HEK293 (cell line): ENCODE measurements at regions not wholly inside any gene's neighbourhood (a gene's known extent, or its start where the extent isn't known, plus 50 kb on each side); places are given as distances from the start of the nearest gene placed in this dataset.

Experiments
- FEZF1 ChIP-seq: fragments of 450-650 bp; formaldehyde crosslinking; IDR thresholded peaks from 2 replicates; pipeline ENCODE4 v1.5.1; 2016; ENCODE audit warnings: missing biosample characterization, missing genetic modification characterization
- SP7 ChIP-seq: fragments of 450-650 bp; formaldehyde crosslinking; IDR thresholded peaks from 2 replicates; pipeline ENCODE4 v1.5.1; 2016; ENCODE audit warnings: missing biosample characterization, missing genetic modification characterization
- TCF7L2 ChIP-seq: IDR thresholded peaks from 2 replicates; pipeline ENCODE4 v1.6.1; 2011; ENCODE audit warnings: low read depth, mild to moderate bottlenecking, inconsistent platforms, low read length, moderate library complexity, borderline replicate concordance
- ZNF121 ChIP-seq: fragments of 450-650 bp; formaldehyde crosslinking; IDR thresholded peaks from 2 replicates; pipeline ENCODE4 v1.5.1; 2016; ENCODE audit warnings: missing biosample characterization, missing genetic modification characterization
- ZNF138 ChIP-seq: fragments of 450-650 bp; formaldehyde crosslinking; IDR thresholded peaks from 2 replicates; pipeline ENCODE4 v1.5.1; 2016; ENCODE audit warnings: missing biosample characterization, missing genetic modification characterization, borderline replicate concordance
- ZNF24 ChIP-seq: fragments of 450-650 bp; formaldehyde crosslinking; IDR thresholded peaks from 2 replicates; pipeline ENCODE4 v1.5.1; 2016; ENCODE audit warnings: missing biosample characterization, missing genetic modification characterization
- ZNF501 ChIP-seq: fragments of 450-650 bp; formaldehyde crosslinking; IDR thresholded peaks from 2 replicates; pipeline ENCODE4 v1.5.1; 2016; ENCODE audit warnings: missing biosample characterization, missing genetic modification characterization
- TF ChIP-seq, protein P1 (sequence below): fragments of 450-650 bp; formaldehyde crosslinking; IDR thresholded peaks from 2 replicates; pipeline ENCODE4 v1.5.1; 2016; ENCODE audit warnings: missing biosample characterization, missing genetic modification characterization
- TF ChIP-seq, protein P2 (sequence below): fragments of 450-650 bp; formaldehyde crosslinking; IDR thresholded peaks from 2 replicates; pipeline ENCODE4 v1.5.1; 2016; ENCODE audit warnings: missing biosample characterization, missing genetic modification characterization
- TF ChIP-seq, protein P3 (sequence below): fragments of 450-650 bp; formaldehyde crosslinking; IDR thresholded peaks from 2 replicates; pipeline ENCODE4 v1.5.1; 2016; ENCODE audit warnings: missing biosample characterization, missing genetic modification characterization
- TF ChIP-seq, protein P4 (sequence below): fragments of 450-650 bp; formaldehyde crosslinking; conservative IDR thresholded peaks from 2 replicates; pipeline ENCODE4 v1.5.1; 2016; ENCODE audit warnings: low read depth, missing biosample characterization, missing genetic modification characterization

DNA sequence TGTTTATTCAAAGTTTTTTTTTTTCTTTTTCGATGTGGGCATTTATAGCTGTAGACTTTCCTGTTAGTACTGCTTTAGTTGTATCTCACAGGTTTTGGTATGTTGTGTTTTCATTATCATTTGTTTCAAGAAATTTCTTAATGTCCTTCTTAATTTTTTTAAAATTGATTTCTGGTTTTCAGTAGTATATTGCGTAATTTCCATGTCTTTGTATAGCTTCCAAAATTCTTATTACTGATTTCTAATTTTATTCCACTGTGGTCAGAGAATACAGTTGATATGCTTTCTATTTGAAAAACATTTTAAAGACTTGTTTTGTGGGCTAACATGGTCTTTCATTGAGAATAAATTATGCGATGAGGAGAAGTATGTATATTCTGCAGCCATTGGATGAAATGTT, 463.2 kb upstream of the B3GALT2 start:
- TF ChIP-seq FEZF1 (tag by site-specific recombination) (no peak), TCF7L2 (no peak), ZNF138 (no peak), ZNF121 (tag by site-specific recombination) (no peak), ZNF24 (no peak), ZNF501 (no peak), SP7 (tag by site-specific recombination) (no peak)
- TF ChIP-seq, protein P1, sequence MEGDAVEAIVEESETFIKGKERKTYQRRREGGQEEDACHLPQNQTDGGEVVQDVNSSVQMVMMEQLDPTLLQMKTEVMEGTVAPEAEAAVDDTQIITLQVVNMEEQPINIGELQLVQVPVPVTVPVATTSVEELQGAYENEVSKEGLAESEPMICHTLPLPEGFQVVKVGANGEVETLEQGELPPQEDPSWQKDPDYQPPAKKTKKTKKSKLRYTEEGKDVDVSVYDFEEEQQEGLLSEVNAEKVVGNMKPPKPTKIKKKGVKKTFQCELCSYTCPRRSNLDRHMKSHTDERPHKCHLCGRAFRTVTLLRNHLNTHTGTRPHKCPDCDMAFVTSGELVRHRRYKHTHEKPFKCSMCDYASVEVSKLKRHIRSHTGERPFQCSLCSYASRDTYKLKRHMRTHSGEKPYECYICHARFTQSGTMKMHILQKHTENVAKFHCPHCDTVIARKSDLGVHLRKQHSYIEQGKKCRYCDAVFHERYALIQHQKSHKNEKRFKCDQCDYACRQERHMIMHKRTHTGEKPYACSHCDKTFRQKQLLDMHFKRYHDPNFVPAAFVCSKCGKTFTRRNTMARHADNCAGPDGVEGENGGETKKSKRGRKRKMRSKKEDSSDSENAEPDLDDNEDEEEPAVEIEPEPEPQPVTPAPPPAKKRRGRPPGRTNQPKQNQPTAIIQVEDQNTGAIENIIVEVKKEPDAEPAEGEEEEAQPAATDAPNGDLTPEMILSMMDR, result no peak
- TF ChIP-seq, protein P2, sequence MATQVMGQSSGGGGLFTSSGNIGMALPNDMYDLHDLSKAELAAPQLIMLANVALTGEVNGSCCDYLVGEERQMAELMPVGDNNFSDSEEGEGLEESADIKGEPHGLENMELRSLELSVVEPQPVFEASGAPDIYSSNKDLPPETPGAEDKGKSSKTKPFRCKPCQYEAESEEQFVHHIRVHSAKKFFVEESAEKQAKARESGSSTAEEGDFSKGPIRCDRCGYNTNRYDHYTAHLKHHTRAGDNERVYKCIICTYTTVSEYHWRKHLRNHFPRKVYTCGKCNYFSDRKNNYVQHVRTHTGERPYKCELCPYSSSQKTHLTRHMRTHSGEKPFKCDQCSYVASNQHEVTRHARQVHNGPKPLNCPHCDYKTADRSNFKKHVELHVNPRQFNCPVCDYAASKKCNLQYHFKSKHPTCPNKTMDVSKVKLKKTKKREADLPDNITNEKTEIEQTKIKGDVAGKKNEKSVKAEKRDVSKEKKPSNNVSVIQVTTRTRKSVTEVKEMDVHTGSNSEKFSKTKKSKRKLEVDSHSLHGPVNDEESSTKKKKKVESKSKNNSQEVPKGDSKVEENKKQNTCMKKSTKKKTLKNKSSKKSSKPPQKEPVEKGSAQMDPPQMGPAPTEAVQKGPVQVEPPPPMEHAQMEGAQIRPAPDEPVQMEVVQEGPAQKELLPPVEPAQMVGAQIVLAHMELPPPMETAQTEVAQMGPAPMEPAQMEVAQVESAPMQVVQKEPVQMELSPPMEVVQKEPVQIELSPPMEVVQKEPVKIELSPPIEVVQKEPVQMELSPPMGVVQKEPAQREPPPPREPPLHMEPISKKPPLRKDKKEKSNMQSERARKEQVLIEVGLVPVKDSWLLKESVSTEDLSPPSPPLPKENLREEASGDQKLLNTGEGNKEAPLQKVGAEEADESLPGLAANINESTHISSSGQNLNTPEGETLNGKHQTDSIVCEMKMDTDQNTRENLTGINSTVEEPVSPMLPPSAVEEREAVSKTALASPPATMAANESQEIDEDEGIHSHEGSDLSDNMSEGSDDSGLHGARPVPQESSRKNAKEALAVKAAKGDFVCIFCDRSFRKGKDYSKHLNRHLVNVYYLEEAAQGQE (tag by site-specific recombination), result no peak
- TF ChIP-seq, protein P3, sequence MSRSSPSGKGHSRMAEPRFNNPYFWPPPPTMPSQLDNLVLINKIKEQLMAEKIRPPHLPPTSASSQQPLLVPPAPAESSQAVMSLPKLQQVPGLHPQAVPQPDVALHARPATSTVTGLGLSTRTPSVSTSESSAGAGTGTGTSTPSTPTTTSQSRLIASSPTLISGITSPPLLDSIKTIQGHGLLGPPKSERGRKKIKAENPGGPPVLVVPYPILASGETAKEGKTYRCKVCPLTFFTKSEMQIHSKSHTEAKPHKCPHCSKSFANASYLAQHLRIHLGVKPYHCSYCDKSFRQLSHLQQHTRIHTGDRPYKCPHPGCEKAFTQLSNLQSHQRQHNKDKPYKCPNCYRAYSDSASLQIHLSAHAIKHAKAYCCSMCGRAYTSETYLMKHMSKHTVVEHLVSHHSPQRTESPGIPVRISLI (tag by site-specific recombination), result no peak
- TF ChIP-seq, protein P4, sequence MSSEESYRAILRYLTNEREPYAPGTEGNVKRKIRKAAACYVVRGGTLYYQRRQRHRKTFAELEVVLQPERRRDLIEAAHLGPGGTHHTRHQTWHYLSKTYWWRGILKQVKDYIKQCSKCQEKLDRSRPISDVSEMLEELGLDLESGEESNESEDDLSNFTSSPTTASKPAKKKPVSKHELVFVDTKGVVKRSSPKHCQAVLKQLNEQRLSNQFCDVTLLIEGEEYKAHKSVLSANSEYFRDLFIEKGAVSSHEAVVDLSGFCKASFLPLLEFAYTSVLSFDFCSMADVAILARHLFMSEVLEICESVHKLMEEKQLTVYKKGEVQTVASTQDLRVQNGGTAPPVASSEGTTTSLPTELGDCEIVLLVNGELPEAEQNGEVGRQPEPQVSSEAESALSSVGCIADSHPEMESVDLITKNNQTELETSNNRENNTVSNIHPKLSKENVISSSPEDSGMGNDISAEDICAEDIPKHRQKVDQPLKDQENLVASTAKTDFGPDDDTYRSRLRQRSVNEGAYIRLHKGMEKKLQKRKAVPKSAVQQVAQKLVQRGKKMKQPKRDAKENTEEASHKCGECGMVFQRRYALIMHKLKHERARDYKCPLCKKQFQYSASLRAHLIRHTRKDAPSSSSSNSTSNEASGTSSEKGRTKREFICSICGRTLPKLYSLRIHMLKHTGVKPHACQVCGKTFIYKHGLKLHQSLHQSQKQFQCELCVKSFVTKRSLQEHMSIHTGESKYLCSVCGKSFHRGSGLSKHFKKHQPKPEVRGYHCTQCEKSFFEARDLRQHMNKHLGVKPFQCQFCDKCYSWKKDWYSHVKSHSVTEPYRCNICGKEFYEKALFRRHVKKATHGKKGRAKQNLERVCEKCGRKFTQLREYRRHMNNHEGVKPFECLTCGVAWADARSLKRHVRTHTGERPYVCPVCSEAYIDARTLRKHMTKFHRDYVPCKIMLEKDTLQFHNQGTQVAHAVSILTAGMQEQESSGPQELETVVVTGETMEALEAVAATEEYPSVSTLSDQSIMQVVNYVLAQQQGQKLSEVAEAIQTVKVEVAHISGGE (tag by site-specific recombination), result no peak
